ENCODE measurements at regions not wholly inside any gene's neighbourhood (a gene's known extent, or its start where the extent isn't known, plus 50 kb on each side); places are given as distances from the start of the nearest gene placed in this dataset.

GRCh38 chr3:115401851-115402501 is 221.3 kb upstream of the GAP43 start:
- no peak for TF ChIP-seq CTCF (IDR thresholded peaks at IDR 0.05)
- TF ChIP-seq POLR2A (IDR thresholded peaks at IDR 0.05): no peak
- TF ChIP-seq POLR2AphosphoS5 (IDR thresholded peaks at IDR 0.05): no peak

Data from suprapubic skin (tissue), 4 donors.